ENCODE measurements at regions not wholly inside any gene's neighbourhood (a gene's known extent, or its start where the extent isn't known, plus 50 kb on each side); places are given as distances from the start of the nearest gene placed in this dataset.

- Histone ChIP-seq H3K4me3 (ENCODE audit: low read depth in 1 of 3, low read length in 3 of 3) (no peak overlapping the region), H3K9me3 (ENCODE audit: control insufficient read depth in 4 of 4, low read length in 3 of 4) (no peaks in the 10 kb centered on the region), H3K27me3 (ENCODE audit: control insufficient read depth in 4 of 4, insufficient read depth in 4 of 4, low read length in 3 of 4) (no peaks in the 10 kb centered on the region), H3K9ac (ENCODE audit: low read depth in 1 of 2, low read length in 2 of 2) (no peak overlapping the region), H3K27ac (ENCODE audit: low read depth in 1 of 2, low read length in 2 of 2) (no peak overlapping the region), H3K4me1 (ENCODE audit: control insufficient read depth in 4 of 4, insufficient read depth in 4 of 4, low read length in 3 of 4) (no peaks in the 10 kb centered on the region), H3K36me3 (ENCODE audit: control insufficient read depth in 4 of 4, insufficient read depth in 3 of 4, low read depth in 1 of 4, low read length in 3 of 4) (no peaks in the 10 kb centered on the region)
- WGBS = 87% methylated on average over 12 of the region's 12 CpGs
- DNase-seq (ENCODE audit: low spot score) = no peak
- TF ChIP-seq ATF3 (IDR thresholded peaks at IDR 0.05) (no peak), HNF4A (conservative IDR thresholded peaks at IDR 0.05) (no peak), JUND (IDR thresholded peaks at IDR 0.05) (no peak), ZBTB33 (IDR thresholded peaks at IDR 0.05) (no peak), NR2F2 (IDR thresholded peaks at IDR 0.05) (no peak), FOXA2 (IDR thresholded peaks at IDR 0.05) (no peak), SP1 (IDR thresholded peaks at IDR 0.05) (no peak), EGR1 (IDR thresholded peaks at IDR 0.05; ENCODE audit: low read depth in 2 of 2) (no peak), CTCF (IDR thresholded peaks at IDR 0.05; ENCODE audit: low read depth, low read length, missing input control) (no peak), FOXA1 (IDR thresholded peaks at IDR 0.05) (no peak), MAX (IDR thresholded peaks at IDR 0.05) (no peak), RAD21 (IDR thresholded peaks at IDR 0.05) (no peak), TAF1 (conservative IDR thresholded peaks at IDR 0.05) (no peak), HNF4G (IDR thresholded peaks at IDR 0.05) (no peak), REST (IDR thresholded peaks at IDR 0.05) (no peak), GABPA (IDR thresholded peaks at IDR 0.05 in 1 of 2, conservative IDR thresholded peaks at IDR 0.05 in 1 of 2) (no peak)
Observed at GRCh38 chr16:79415983-79416640, 184.4 kb downstream of the MAF start.
